HG03558 (cell line): ENCODE measurements at regions not wholly inside any gene's neighbourhood (a gene's known extent, or its start where the extent isn't known, plus 50 kb on each side); places are given as distances from the start of the nearest gene placed in this dataset.
"Not testable (repeated sequence)": the region's sequence is repeated elsewhere in the genome, so short reads cannot be mapped to it uniquely, and the experiment has no call there.

Experiments
- ATAC-seq: cut with Tn5 transposase; IDR thresholded peaks from one replicate; pipeline ENCODE4 v1.9.1; 2021; ENCODE audit warnings: moderate number of reproducible peaks; ENCODE audit not compliant: unreplicated experiment; ENCODE audit errors: extremely low read depth

DNA sequence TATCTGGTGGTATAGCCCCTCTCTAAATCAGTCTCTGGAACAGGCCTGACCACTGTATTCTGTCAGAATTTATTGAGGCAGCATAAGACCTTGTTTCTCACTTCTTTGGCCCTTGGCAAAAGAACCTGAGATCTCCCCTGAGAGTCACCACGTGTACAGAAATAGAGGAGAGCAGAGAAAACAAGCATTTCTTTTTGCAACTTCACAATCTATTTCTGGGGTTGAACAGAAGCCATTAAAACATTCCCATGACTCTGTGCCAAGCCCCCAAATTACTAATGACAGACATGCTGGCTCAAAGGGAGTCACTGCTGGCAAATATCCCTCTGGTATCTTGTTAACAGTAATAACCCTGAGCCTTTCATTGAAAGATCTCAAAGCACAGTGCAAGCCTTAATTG, 395.3 kb downstream of the MAFB start:
- ATAC-seq = no peak

DNA sequence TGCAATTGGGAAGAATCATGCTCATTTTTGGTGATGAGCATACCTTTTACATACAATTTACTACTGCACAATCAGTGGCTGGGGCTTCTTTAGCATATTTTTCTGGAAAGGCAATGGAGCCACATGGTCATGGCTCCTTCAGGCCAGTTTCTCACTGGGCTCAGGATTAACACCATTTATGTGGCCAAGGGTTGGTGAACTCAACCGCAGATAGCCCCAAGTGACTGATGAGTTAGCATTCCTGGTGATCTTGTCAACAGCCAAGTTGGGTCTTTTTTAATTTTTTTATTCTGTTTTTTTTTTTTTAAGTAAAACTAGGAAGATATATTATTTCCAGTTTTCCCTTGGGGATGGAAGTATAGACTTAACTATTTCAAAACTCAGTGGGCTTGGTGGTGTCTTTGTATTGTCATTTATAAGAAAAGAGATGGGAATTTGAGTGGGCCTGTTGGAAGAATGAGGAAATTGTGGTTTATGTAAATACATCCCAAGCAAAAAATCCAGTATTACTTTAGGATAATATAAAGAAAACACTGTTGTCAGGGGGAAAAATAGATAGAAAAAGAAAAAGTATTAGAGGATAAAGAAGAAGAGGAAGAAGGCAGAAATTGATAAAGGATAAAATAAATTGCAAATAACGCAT, 397.4 kb downstream of the MAFB start:
- no peak for ATAC-seq

DNA sequence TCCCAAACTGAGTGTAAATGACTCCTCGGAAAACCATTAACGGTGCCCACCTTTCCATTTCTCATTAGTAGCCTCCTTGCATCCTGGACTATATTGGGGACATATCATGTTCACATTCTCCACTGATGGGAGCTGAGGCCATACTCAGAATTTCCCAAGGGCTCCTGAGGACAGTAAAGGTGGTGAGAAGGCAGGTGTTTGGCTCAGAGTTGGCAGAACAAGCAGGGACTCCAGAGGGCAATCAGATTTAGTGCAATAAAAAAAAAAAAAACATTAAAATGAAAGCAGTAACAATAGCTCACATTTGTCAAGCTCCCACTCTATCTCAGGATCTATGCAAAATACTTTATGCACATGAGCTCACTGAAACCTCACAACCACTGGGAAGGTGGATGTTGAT, 401.4 kb downstream of the MAFB start:
- ATAC-seq = no peak

DNA sequence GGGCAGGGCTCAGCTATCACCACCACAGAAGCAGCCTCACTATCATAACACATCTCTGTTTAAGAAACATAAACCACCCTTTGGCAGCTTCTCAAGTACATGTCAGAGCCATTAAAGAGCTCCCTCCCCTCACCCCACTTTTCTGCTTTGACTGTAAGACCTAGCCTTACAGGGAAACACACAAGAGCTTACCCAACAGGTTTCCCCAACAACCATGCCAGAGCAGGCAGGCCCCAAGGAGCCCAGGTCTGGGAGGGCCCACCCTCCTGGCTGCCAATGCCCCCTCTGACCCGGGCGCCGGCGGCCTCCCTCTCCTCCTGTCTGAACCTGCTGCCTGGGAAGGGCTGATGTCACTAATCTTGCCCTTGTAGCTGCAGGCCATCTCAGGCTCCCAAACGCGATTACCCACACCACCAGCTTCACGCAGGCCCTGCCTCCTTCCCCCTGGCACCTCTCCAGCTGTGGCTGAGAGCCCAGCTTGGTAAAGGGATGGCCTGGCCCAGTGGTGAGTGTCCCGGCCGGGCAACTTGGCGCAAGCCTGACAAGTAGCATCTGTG, 402.0 kb downstream of the MAFB start:
- ATAC-seq = no peak

DNA sequence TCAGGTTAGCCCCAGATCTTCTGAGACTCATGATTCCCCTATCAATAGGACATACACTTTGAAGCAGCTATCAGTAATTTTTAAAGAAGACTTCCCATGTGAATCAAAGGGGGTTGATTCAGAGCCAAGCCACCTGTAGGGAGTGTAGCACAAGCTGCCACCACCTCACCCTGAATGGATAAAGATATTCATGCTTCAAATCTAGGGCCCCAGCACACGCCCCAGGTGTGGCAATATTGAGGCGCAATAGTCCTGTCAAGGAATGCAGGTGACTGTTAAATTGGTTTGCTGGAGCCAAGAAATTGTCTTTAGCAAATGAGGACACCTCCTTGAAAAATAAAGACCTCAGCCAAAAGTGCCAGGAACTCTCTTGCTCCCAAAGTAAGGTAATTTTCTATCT, 404.4 kb downstream of the MAFB start:
- ATAC-seq = no peak

DNA sequence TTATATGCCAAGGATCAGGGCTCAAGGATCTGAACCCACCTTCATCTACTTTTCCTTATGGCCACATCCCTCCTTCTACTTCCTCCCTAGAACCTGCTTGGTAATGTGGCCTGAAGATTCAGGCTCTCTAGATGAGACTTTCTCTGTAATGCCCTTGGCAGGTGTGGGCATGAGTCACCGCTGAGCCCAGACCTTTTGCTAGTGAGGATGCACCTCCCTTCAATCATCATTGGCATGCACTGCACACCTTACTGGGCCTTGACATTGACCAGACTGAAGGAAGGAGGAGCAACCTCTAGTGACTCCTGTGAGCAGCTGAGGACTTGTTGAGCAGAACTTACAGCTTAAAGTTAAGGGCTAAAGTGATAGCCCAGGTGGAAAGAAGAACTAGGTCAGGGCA, 405.3 kb downstream of the MAFB start:
- no peak for ATAC-seq

DNA sequence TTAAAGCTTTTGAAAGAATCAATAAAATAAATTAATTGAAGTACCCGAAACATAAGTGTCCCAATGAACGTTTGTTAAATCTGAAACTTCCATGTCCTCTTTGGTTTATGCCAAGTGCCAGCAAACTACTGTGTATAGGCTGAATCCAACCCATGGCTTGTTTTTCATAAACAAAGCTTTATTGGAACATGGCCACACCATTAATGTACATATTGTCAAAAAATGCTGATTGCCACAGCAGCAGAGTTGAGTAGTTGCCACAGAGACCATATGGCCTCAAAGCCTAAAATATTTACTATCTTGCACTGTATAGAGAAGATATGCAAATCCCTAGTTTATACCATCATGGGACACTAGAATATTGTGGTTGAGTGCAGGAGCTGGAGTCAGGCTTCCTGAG, 406.1 kb downstream of the MAFB start:
- ATAC-seq = no peak

DNA sequence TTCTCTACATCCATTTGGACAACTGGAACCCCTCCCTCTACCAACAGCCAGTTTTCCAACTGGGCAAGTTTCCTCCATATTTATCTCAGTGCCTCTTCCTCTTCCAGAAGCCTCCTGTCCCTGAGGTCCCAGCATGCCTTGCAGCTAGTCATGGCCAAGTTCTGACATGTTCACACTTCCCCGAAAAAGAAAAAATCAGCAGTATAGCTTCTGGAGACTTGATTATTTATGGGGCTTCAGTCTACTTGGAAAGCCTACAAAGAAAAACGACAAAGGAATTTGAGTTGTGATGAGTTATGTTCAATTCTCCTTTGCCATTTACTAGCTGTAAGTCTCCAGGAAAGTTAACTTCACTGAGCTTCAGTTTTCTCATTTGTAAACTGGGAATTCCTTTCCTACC, 406.5 kb downstream of the MAFB start:
- no peak for ATAC-seq

DNA sequence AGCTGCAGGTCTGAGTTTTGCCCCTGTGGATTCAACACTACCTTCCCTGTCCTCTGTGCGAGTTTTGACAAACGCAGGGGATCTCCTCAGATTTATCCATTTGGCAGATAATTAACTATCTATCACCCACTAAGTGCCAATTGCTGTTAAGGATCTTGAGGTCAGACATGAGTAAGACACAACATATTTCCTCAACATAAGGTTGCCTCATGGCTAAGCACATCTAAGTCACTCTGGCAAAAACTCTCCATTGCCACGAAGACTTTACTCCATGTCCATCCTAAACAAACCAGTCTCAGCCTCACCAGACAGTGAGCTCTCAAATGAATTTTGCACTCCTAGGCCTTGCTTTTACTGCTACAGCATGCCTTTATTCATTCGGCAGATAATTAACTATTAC, 408.4 kb downstream of the MAFB start:
- ATAC-seq = no peak

DNA sequence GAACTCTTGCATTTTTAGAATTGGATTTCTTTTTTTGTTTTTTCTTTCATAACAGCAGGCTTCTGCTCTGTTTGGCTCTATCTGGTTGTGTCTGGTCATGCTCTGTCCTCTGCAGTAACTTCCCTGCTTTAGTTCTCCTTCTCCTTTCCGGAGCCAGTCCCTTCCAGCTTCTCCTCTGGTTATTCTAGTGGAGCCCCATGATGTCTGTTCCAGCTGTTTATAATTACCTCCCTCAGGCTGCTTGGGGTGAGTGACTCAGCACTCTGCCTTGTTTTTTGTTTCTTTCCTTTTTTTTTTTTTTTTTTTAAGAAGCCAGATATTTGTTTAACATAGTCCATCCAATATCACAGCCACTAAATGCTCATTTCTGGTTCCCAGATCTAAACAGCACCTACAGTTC, 409.6 kb downstream of the MAFB start:
- ATAC-seq = no peak

DNA sequence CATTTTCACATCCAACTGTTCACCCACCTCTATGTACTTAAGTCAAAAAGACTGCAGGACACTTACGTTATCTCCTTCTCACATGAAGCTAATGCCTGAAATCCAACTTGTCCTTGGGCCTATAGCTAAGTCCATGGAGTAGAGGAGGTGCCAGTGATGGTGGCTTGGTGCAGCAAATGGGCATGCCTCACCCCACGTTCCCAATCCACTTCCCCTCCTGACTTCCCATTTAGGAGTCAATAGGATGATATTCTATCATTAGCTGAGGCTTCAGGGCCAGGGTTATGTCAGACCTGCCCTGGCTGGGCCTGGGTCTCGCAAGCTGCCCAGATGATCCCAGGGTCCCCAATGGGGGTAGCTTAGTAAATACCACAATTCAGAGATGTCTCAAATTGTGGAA, 410.4 kb downstream of the MAFB start:
- no peak for ATAC-seq

DNA sequence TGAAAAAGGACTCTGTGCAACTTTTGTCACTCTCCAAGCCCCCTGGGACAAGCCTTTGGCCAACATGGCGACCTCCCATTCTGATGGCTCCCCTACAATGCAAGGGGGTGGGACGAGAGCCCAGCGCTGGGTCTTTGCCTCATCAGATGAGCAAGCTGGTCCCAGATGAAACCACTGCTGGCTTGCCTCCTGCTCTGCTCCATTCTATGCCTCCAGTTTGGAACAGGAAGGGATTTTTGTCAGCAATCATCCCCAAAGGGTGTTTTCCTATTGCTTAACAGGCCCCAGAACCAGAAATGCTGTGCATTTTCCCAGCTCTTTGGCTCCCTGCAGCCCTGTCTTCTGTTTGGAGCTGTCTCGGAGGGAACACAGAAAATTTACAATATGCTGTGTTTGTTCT, 412.7 kb downstream of the MAFB start:
- ATAC-seq = no peak

DNA sequence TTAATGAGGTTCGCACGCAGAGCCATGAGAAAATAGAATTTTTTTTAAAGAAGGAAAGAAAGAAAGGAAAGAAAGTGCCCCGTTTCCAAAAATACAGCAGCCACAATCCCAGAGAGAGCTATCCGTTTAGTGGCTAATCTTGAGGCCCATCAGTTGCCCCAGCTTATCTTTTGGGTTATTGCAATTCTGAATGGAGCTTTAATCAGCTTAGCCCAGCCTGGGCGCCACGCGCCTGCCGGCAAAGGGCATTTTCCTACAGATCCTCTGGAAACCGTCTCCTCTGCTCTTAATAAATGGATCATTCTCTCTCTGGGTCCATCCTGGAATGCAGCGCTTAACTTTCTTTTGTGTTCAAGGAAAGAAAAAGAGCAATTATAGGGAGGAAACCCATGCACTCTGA, 413.3 kb downstream of the MAFB start:
- no peak for ATAC-seq

DNA sequence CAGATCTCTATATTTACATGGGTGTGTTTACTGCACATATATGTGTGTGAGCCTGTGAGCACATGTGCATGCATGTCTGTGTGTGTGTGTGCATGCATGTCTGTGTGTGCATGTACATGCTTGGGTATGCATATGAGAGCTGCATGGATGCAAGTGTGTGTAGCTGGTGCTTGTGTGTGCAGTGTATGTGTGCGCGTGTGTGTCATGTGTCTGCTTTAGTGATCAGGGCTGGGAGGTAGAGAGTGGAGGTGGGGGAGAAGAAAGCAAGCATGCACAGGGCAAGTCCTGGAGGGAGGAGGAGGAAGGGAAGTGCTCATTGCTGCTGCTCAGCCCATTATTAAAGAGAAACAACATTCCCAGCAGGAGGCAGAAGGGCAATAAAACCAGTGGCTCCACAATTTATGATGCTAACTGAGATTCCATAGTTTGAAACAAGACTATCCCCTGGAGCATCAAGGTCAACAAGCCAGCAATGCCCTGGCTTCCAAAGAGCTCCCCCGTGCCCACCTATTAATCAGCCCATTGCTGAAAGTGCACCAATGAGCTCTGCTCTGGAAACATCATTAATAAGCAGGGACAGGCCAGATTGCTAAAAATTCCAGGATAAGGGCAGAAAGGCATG, 414.0 kb downstream of the MAFB start:
- ATAC-seq = no peak

DNA sequence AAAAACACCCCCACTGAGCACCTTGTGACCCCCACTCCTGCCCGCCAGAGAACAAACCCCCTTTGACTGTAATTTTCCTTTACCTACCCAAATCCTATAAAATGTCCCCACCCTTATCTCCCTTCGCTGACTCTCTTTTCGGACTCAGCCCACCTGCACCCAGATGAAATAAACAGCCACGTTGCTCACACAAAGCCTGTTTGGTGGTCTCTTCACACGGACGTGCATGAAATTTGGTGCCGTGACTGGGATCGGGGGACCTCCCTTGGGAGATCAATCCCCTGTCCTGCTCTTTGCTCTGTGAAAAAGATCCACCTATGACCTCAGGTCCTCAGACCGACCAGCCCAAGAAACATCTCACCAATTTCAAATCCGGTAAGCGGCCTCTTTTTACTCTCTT, 419.8 kb downstream of the MAFB start:
- not testable (repeated sequence) for ATAC-seq

DNA sequence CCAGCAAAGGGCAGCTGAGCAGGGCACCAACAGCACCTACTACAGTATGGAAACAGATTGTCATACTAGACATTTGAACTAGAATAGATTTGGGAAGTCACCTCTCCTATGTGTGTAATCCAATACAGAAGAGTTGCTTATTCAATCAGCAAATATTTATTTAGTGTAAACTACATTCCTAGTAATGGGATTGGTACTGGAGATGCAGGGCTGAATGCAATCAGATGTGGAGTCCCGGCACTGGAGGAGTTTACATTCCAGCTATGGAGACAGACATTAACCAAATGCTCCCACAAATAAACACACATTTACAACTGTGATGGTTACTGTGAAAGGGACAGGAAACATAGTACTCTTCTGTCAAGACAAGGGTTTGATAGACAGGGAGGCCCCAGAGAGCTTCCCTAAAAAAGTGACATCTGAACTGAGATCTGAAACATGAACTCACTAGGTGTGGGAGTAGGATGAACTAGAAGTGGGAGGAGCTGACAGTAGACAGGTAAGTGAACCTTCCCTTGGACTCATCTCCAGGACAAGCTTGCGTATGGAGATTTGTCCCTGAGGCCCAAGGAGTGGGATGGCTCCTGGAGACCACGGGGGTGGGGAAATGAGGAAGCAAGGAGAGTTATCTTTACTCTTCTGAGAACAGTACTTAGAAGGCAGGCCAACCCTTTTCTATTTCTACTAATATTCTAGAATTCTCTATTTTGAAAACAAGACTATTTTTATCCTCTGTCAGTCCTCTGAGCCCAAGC, 420.5 kb downstream of the MAFB start:
- no peak for ATAC-seq

DNA sequence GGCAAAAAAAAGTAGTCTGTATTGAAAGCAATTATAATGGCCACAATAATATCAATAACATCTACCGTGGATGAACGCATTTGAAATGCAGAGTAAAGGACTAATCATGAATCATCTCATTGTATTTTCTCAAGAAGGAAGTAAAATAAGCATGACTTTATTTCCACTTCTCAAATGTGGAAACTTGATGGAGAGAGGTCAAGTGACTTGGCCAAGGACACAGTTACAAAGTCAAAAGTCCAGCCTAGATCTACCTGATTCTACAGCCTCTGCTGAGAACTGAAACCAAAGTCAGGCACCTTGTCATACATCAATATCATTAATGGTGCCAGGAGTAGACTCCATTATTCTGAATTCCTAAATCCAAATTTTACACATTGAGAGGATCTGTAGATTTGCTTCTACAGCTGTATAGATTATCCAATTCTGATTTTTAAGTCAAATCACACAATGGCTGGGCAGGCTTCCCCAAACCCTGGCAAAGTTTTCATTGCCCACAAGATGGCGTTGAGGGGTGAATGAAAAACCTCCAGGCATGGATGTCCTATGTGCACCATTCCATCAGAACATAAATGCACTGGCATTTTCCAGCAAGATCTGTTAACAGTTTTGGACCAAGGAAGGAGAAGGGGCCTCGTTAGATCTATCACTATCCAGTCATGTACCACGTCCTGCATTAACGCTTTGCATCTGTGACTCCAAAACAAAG, 423.1 kb downstream of the MAFB start:
- no peak for ATAC-seq

DNA sequence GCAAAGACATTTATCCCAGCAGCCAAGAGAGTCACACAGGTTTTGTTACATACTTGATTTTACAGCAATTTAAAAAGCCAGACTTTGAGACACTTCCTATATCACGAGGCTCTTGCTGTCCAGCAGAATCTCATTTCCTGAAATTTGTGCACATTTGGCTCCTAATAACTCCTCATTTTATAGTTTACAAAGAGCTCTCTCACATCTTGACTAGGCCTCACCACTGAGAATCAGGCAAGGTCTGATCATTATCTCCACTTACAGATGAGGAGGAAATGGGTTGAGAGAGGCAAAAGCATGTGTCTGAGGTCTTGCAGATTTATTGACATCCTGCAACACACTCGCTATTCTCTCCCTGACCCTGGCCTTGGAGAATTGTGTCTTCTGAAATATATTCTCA, 426.8 kb downstream of the MAFB start:
- no peak for ATAC-seq

DNA sequence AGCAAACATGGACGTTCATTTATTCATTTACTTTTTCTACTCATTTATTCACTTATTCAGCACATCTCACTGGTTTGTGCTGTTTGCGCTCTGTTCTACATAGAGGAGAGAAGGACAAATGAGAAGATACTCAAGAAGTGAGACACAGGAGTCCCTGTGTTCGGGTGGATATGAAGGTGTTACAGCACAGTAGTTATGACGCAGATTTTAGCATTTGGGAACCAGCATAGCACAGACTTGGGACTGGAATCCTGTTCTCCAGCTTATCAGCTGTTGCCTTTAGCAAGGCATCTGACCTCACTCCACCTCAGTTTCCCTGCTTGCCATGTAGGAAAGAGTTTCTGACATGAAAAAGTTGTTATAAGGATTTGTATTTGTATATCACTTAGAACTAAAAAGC, 430.1 kb downstream of the MAFB start:
- no peak for ATAC-seq

DNA sequence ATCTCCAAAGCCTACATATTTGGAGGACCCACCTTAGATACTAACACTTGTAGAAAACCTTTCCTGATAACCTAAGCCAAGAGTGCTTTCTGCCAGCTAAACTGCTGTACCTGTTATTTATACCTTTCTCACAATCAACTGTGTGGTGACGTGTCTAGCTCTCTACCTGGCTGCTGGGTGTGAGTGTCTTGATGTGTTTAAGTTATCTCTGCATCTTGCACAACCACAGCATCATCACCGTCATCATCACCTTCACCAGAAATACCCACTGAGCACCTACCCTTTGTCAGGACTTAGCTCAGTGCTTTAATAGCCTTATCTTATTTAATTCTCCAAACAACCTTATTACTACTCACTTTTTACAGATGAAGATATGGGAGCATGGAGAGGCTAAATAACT, 431.3 kb downstream of the MAFB start:
- ATAC-seq = no peak

DNA sequence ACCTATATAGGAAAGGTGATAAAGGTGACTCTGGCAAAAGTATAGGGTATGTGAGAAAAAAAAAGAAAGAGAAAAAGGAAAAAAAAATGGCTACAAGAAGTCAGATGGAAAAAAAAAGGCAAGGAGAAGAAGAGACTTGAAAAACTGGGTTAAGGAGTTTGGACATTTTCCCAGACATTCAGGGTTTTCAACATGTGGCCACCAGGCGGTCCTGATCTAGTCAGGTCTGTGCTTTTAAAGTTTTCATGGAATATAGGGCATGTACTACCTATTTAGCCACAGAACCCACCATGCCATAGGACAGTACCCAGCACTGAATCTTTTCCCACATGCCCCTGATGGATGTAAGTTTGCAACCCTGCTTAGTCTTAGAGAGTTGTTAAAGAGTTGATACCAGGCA, 433.7 kb downstream of the MAFB start:
- ATAC-seq = no peak
